ENCODE measurements at regions not wholly inside any gene's neighbourhood (a gene's known extent, or its start where the extent isn't known, plus 50 kb on each side); places are given as distances from the start of the nearest gene placed in this dataset.

- Histone ChIP-seq H3K4me3 (no peak overlapping the region), H3K4me1 (no peaks in the 10 kb centered on the region), H3K9me3 (no peaks in the 10 kb centered on the region), H3K27me3 (no peaks in the 10 kb centered on the region), H3K36me3 (no peaks in the 10 kb centered on the region), H3K27ac (no peak overlapping the region)
- no peak for DNase-seq (ENCODE audit: low spot score in 2 of 2)
- TF ChIP-seq CTCF (IDR thresholded peaks at IDR 0.05) = no peak
- intact Hi-C loops (cut with DNase I) = no loop called here
Measured at GRCh38 chr12:107894589-107894988, 120.1 kb downstream of the ASCL4 start.

- Histone ChIP-seq H3K36me3 (no peaks in the 10 kb centered on the region), H3K4me3 (no peak overlapping the region), H3K4me1 (no peaks in the 10 kb centered on the region), H3K27me3 (no peaks in the 10 kb centered on the region), H3K9me3 (no peaks in the 10 kb centered on the region), H3K27ac (no peak overlapping the region)
- intact Hi-C loops (cut with DNase I) = no loop called here
- TF ChIP-seq CTCF (IDR thresholded peaks at IDR 0.05) = no peak
- no peak for DNase-seq (ENCODE audit: low spot score in 2 of 2)
Measured at GRCh38 chr12:107895966-107896365, 121.5 kb downstream of the ASCL4 start.

GRCh38 chr12:107900588-107900987, 126.1 kb downstream of the ASCL4 start:
- no peak for TF ChIP-seq CTCF (IDR thresholded peaks at IDR 0.05)
- no peaks in the 10 kb centered on the region for H3K36me3 ChIP-seq
- no peak overlapping the region for H3K4me3 ChIP-seq
- no peaks in the 10 kb centered on the region for H3K9me3 ChIP-seq
- no peak for DNase-seq (ENCODE audit: low spot score in 2 of 2)
- no peaks in the 10 kb centered on the region for H3K27me3 ChIP-seq
- H3K27ac ChIP-seq = no peak overlapping the region
- peaks cover 4 to 5% of the 10 kb centered on the region in 2 donors for H3K4me1 ChIP-seq
- intact Hi-C loops (cut with DNase I) = no loop called here

- H3K4me1 ChIP-seq = peaks cover 4 to 5% of the 10 kb centered on the region in 2 donors
- no peaks in the 10 kb centered on the region for H3K36me3 ChIP-seq
- H3K4me3 ChIP-seq = peak overlapping the region; percentile 31 to 39
- H3K27ac ChIP-seq = no peak overlapping the region
- intact Hi-C loops (cut with DNase I) = no loop called here
- no peaks in the 10 kb centered on the region for H3K9me3 ChIP-seq
- DNase-seq (ENCODE audit: low spot score in 2 of 2) = no peak
- no peak for TF ChIP-seq CTCF (IDR thresholded peaks at IDR 0.05)
- H3K27me3 ChIP-seq = no peaks in the 10 kb centered on the region
Measured at GRCh38 chr12:107903341-107904061, 129.0 kb downstream of the ASCL4 start.

GRCh38 chr12:107906707-107907106, 132.2 kb downstream of the ASCL4 start:
- no peak overlapping the region for H3K4me3 ChIP-seq
- no peak for DNase-seq (ENCODE audit: low spot score in 2 of 2)
- H3K4me1 ChIP-seq = peaks cover 4 to 5% of the 10 kb centered on the region in 2 donors
- H3K27ac ChIP-seq = no peak overlapping the region
- no peaks in the 10 kb centered on the region for H3K27me3 ChIP-seq
- no peak for TF ChIP-seq CTCF (IDR thresholded peaks at IDR 0.05)
- H3K9me3 ChIP-seq = no peaks in the 10 kb centered on the region
- no peaks in the 10 kb centered on the region for H3K36me3 ChIP-seq
- intact Hi-C loops (cut with DNase I) = no loop called here

Measured in ascending aorta (tissue), 2 donors.